GM23248 (cell line): ENCODE measurements at regions not wholly inside any gene's neighbourhood (a gene's known extent, or its start where the extent isn't known, plus 50 kb on each side); places are given as distances from the start of the nearest gene placed in this dataset.

Experiments used
- DNase-seq: peaks from one replicate; pipeline ENCODE4 v3.0.0-alpha.2; 2015
- H2AFZ ChIP-seq: fragments of 200-600 bp; sonication (generic); 2 replicates; pipeline ENCODE4 v1.6.1; 2016; ENCODE audit warnings: antibody characterized with exemption
- H3F3A ChIP-seq: fragments of 200-600 bp; sonication (generic); 2 replicates; pipeline ENCODE4 v1.6.1; 2016; ENCODE audit warnings: mild to moderate bottlenecking, antibody characterized with exemption, mixed run types; ENCODE audit not compliant: insufficient read depth
- H3K27ac ChIP-seq: fragments of 200-600 bp; sonication (generic); 2 replicates; pipeline ENCODE4 v1.5.1; 2016; ENCODE audit warnings: mild to moderate bottlenecking
- H3K27me3 ChIP-seq: fragments of 200-600 bp; sonication (generic); replicated peaks from 2 replicates; pipeline ENCODE4 v1.6.1; 2016; ENCODE audit warnings: mild to moderate bottlenecking; ENCODE audit not compliant: insufficient read depth
- H3K36me3 ChIP-seq: fragments of 200-600 bp; sonication (generic); 2 replicates; pipeline ENCODE4 v1.6.1; 2016; ENCODE audit warnings: low read depth, mild to moderate bottlenecking
- H3K4me1 ChIP-seq: fragments of 200-600 bp; sonication (generic); 2 replicates; pipeline ENCODE4 v1.6.1; 2016; ENCODE audit warnings: mild to moderate bottlenecking; ENCODE audit not compliant: insufficient read depth
- H3K4me2 ChIP-seq: fragments of 200-600 bp; sonication (generic); one replicate; pipeline ENCODE4 v1.6.1; 2016; ENCODE audit warnings: mild to moderate bottlenecking; ENCODE audit not compliant: unreplicated experiment
- H3K4me3 ChIP-seq: fragments of 200-600 bp; sonication (generic); 2 replicates; pipeline ENCODE4 v1.5.1; 2016; ENCODE audit warnings: mild to moderate bottlenecking
- H3K79me2 ChIP-seq: fragments of 200-600 bp; sonication (generic); 2 replicates; pipeline ENCODE4 v1.6.1; 2016; ENCODE audit warnings: mild to moderate bottlenecking; ENCODE audit not compliant: insufficient read depth
- H3K9ac ChIP-seq: fragments of 200-600 bp; sonication (generic); 2 replicates; pipeline ENCODE4 v1.6.1; 2016; ENCODE audit warnings: mild to moderate bottlenecking
- H3K9me2 ChIP-seq: fragments of 200-600 bp; sonication (generic); 2 replicates; pipeline ENCODE4 v1.6.1; 2016; ENCODE audit warnings: mixed run types, mild to moderate bottlenecking, moderate library complexity; ENCODE audit not compliant: insufficient read depth
- H3K9me3 ChIP-seq: fragments of 200-600 bp; sonication (generic); one replicate; pipeline ENCODE4 v1.6.1; 2017; ENCODE audit warnings: low read depth
- H4K20me1 ChIP-seq: fragments of 200-600 bp; sonication (generic); 2 replicates; pipeline ENCODE4 v1.6.0; 2016; ENCODE audit not compliant: insufficient read depth
- EZH2 ChIP-seq: fragments of 200-600 bp; sonication (generic); IDR thresholded peaks from 2 replicates; pipeline ENCODE4 v1.6.1; 2018; ENCODE audit warnings: antibody characterized with exemption, mild to moderate bottlenecking; ENCODE audit not compliant: insufficient read depth, poor library complexity, severe bottlenecking
- EZH2phosphoT487 ChIP-seq: fragments of 200-600 bp; sonication (generic); IDR thresholded peaks from 2 replicates; pipeline ENCODE4 v1.6.1; 2018; ENCODE audit warnings: antibody characterized with exemption, moderate library complexity, mild to moderate bottlenecking, low read depth; ENCODE audit not compliant: insufficient read depth
- WGBS, 2 experiments: methylation state at CpG; one replicate each; pipeline ENCODE4 v1.1.6; 2015 to 2017; ENCODE audit warnings: low lambda C conversion rate in 2 of 2, low coverage in 1 of 2; ENCODE audit errors: missing lambda C conversion rate in 2 of 2; 5-methylcytosine and 5-hydroxymethylcytosine counted together
- in situ Hi-C: fragments of 300-500 bp; cut with MboI; formaldehyde crosslinking; loops from 2 replicates; pipeline ENCODE4 v1.15.0; 2020

GRCh38 chr2:204487447-204488229 is 57.6 kb upstream of the PARD3B start:
- in situ Hi-C loops, result no loop called here
- peak; percentile 23 for DNase-seq
- no peaks in the 10 kb centered on the region for H4K20me1 ChIP-seq

DNA sequence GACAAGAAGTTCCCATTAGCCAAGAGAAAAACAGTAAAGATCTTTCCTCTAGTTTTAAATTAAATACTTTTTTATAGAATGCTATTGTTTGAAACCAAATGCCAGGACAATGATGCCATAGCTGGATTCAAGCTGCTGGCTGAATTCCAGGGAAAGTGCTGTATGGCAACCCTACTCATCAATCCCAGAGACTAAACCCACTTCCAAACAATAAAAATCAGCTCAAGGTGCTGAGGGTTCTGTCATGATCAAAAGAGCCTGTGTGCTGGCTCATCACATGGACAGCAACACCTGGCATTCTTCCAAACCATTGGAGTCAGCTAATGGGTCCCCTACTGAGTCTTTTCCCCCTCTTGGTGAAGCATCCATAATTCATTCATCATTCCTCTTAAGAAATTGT is 53.7 kb upstream of the PARD3B start:
- Histone ChIP-seq H3K9me2 (no peaks in the 10 kb centered on the region), H3K27ac (no peak overlapping the region), H2AFZ (no peak overlapping the region), H3K4me3 (no peak overlapping the region), H4K20me1 (no peaks in the 10 kb centered on the region), H3K4me2 (no peak overlapping the region), H3K4me1 (peaks cover 23% of the 10 kb centered on the region), H3K36me3 (no peaks in the 10 kb centered on the region), H3F3A (peaks cover 18% of the 10 kb centered on the region; the same call in 1 of the 2 replicates), H3K27me3 (no peaks in the 10 kb centered on the region), H3K79me2 (no peaks in the 10 kb centered on the region), H3K9me3 (no peaks in the 10 kb centered on the region), H3K9ac (no peak overlapping the region)
- DNase-seq, result peak; percentile 84
- in situ Hi-C loops, result no loop called here
- TF ChIP-seq EZH2, result no peak
- TF ChIP-seq EZH2phosphoT487, result no peak

More at GRCh38 chr2:204487447-204488229, 57.6 kb upstream of the PARD3B start:
- H3K27ac ChIP-seq, result peak overlapping the region; percentile 63
- H3K4me2 ChIP-seq, result peak overlapping the region; percentile 78
- H2AFZ ChIP-seq, result peak overlapping the region; percentile 74
- H3K9me3 ChIP-seq, result no peaks in the 10 kb centered on the region
- H3F3A ChIP-seq, result peaks cover 23% of the 10 kb centered on the region; the same call in 1 of the 2 replicates
- no peaks in the 10 kb centered on the region for H3K36me3 ChIP-seq
- no peaks in the 10 kb centered on the region for H3K27me3 ChIP-seq
- no peak overlapping the region for H3K4me3 ChIP-seq
- TF ChIP-seq EZH2phosphoT487 (no peak), EZH2 (no peak)
- H3K9me2 ChIP-seq, result no peaks in the 10 kb centered on the region
- H3K4me1 ChIP-seq, result peaks cover 28% of the 10 kb centered on the region
- 66 to 70% methylated on average over 6 of the region's 6 CpGs for WGBS, 2 experiments
- no peaks in the 10 kb centered on the region for H3K79me2 ChIP-seq
- H3K9ac ChIP-seq, result no peak overlapping the region; the same call in 1 of the 2 replicates

- Histone ChIP-seq H3K9me2 (no peaks in the 10 kb centered on the region), H3K4me1 (peaks cover 14% of the 10 kb centered on the region), H3K4me2 (no peak overlapping the region), H3K79me2 (no peaks in the 10 kb centered on the region), H3K4me3 (no peak overlapping the region), H3F3A (peaks cover 10% of the 10 kb centered on the region; the same call in 1 of the 2 replicates), H2AFZ (no peak overlapping the region), H3K9me3 (no peaks in the 10 kb centered on the region), H3K27ac (no peak overlapping the region), H3K36me3 (no peaks in the 10 kb centered on the region), H4K20me1 (no peaks in the 10 kb centered on the region), H3K27me3 (no peaks in the 10 kb centered on the region), H3K9ac (no peak overlapping the region)
- DNase-seq, result no peak
- no peak for TF ChIP-seq EZH2
- TF ChIP-seq EZH2phosphoT487, result no peak
- 94 to 95% methylated on average over 2 of the region's 2 CpGs for WGBS, 2 experiments
- in situ Hi-C loops, result no loop called here
Observed at GRCh38 chr2:204492417-204492816, 52.9 kb upstream of the PARD3B start.

- WGBS, 2 experiments, result 42 to 53% methylated on average over 3 of the region's 3 CpGs
- no peak for DNase-seq
- H3K9me2 ChIP-seq, result no peaks in the 10 kb centered on the region
- no peak overlapping the region for H2AFZ ChIP-seq
- peaks cover 6% of the 10 kb centered on the region for H3K4me1 ChIP-seq
- no peaks in the 10 kb centered on the region for H3K27me3 ChIP-seq
- in situ Hi-C loops, result no loop called here
- no peak overlapping the region for H3K4me3 ChIP-seq
- no peaks in the 10 kb centered on the region for H3K79me2 ChIP-seq
- no peak overlapping the region for H3K4me2 ChIP-seq
- no peaks in the 10 kb centered on the region for H3F3A ChIP-seq
- no peak overlapping the region for H3K27ac ChIP-seq
- TF ChIP-seq EZH2phosphoT487 (no peak), EZH2 (no peak)
- H4K20me1 ChIP-seq, result no peaks in the 10 kb centered on the region
- no peak overlapping the region for H3K9ac ChIP-seq
- H3K36me3 ChIP-seq, result no peaks in the 10 kb centered on the region
- H3K9me3 ChIP-seq, result no peaks in the 10 kb centered on the region
Observed at GRCh38 chr2:204494681-204495080, 50.6 kb upstream of the PARD3B start.

DNA sequence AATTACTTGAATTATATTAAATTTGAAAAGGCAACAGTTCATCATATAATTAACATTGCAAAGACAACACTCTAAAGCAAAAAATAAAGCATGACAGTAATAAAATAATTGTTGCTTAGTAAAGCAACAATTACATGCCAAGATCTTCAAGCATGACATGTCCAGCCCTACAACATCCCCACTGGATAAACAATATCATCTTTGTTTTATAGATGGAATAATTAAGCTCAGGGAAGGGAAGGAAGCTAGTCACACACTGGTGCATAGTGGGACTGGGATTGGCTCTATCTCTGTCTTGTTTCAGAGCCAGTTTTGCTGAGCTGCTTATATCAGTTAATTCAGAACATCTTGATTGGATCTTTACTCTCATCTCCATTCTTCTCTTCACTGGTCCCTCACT is 49.9 kb upstream of the PARD3B start:
- H3K27me3 ChIP-seq, result no peaks in the 10 kb centered on the region
- in situ Hi-C loops, result no loop called here
- no peak for DNase-seq

More for the DNA sequence above, 49.9 kb upstream of the PARD3B start:
- H3K4me3 ChIP-seq, result no peak overlapping the region
- H3K9me3 ChIP-seq, result no peaks in the 10 kb centered on the region
- H3K36me3 ChIP-seq, result no peaks in the 10 kb centered on the region
- H3K27ac ChIP-seq, result no peak overlapping the region
- TF ChIP-seq EZH2 (no peak), EZH2phosphoT487 (no peak)
- H2AFZ ChIP-seq, result no peak overlapping the region
- H4K20me1 ChIP-seq, result no peaks in the 10 kb centered on the region
- H3K9me2 ChIP-seq, result no peaks in the 10 kb centered on the region
- no peaks in the 10 kb centered on the region for H3F3A ChIP-seq
- H3K4me1 ChIP-seq, result peaks cover 6% of the 10 kb centered on the region
- H3K79me2 ChIP-seq, result no peaks in the 10 kb centered on the region
- no peak overlapping the region for H3K4me2 ChIP-seq
- no peak overlapping the region for H3K9ac ChIP-seq
